Inferior parietal cortex (tissue), 1 donor: ENCODE measurements at regions not wholly inside any gene's neighbourhood (a gene's known extent, or its start where the extent isn't known, plus 50 kb on each side); places are given as distances from the start of the nearest gene placed in this dataset.
"Not testable (repeated sequence)": the region's sequence is repeated elsewhere in the genome, so short reads cannot be mapped to it uniquely, and the experiment has no call there.

Experiments used
- DNase-seq: peaks from one replicate; pipeline ENCODE4 v3.0.0-alpha.2; 2016; ENCODE audit errors: extremely low spot score

- no peak for DNase-seq
Measured at GRCh38 chr12:100083308-100083707, 59.4 kb downstream of the BLTP3B start.

- not testable (repeated sequence) for DNase-seq
Measured at GRCh38 chr12:100078777-100079176, 63.9 kb downstream of the BLTP3B start.

- DNase-seq = no peak
Measured at GRCh38 chr12:100077367-100077766, 65.3 kb downstream of the BLTP3B start.

- no peak for DNase-seq
Measured at GRCh38 chr12:100075598-100075997, 67.1 kb downstream of the BLTP3B start.

- no peak for DNase-seq
Measured at GRCh38 chr12:100069795-100070194, 72.9 kb downstream of the BLTP3B start.

GRCh38 chr12:100068305-100068704, 74.4 kb downstream of the BLTP3B start:
- DNase-seq = no peak

GRCh38 chr12:100061814-100062213, 77.1 kb upstream of the ANKS1B start:
- DNase-seq = no peak

- peak; percentile 16 for DNase-seq
Measured at GRCh38 chr12:100058482-100059029, 73.8 kb upstream of the ANKS1B start.

GRCh38 chr12:100046202-100046601, 61.5 kb upstream of the ANKS1B start:
- not testable (repeated sequence) for DNase-seq

- no peak for DNase-seq
Measured at GRCh38 chr12:100044266-100044665, 59.5 kb upstream of the ANKS1B start.

GRCh38 chr12:100043631-100044030, 58.9 kb upstream of the ANKS1B start:
- no peak for DNase-seq
